ENCODE measurements at regions not wholly inside any gene's neighbourhood (a gene's known extent, or its start where the extent isn't known, plus 50 kb on each side); places are given as distances from the start of the nearest gene placed in this dataset.

DNA sequence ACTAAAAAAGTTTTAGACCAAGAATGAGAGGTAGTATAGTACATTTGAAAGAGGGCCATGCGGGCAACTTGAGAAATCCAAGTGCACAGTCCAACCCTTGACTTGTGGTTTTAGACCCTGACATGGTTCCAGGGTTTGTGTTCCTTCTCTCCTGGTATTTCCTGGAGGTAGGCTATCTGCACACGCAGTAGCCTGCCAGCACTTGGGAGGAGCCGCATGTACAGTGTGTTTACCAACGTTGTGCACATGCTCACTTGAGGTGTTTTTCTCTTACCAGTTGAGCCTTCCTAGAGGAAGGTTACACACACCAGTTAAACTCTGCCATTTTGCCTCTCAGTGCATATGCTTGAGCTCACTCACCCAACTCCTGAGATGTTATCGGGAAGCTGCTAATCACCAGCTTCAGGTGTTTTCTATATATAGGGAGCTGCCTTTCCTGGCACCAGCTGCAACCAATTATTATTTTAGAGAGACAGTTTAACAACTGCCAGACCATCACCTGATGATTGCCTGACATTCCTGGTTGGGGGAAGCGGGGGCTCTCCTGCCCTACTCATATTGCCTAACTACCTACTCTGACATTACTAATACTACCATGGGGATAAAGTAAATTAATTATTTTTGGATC, 593.4 kb upstream of the TUSC1 start:
- H3K4me3 Mint-ChIP-seq: no peak overlapping the region
- no peaks in the 10 kb centered on the region for H3K9me3 Mint-ChIP-seq
- H3K27me3 Mint-ChIP-seq: no peaks in the 10 kb centered on the region
- H3K27ac Mint-ChIP-seq: no peak overlapping the region
- DNase-seq (ENCODE audit: low spot score in 2 of 2) (no peak), ATAC-seq (ENCODE audit: low read depth) (no peak)
- H3K4me1 Mint-ChIP-seq: no peaks in the 10 kb centered on the region
- no peaks in the 10 kb centered on the region for H3K36me3 Mint-ChIP-seq

DNA sequence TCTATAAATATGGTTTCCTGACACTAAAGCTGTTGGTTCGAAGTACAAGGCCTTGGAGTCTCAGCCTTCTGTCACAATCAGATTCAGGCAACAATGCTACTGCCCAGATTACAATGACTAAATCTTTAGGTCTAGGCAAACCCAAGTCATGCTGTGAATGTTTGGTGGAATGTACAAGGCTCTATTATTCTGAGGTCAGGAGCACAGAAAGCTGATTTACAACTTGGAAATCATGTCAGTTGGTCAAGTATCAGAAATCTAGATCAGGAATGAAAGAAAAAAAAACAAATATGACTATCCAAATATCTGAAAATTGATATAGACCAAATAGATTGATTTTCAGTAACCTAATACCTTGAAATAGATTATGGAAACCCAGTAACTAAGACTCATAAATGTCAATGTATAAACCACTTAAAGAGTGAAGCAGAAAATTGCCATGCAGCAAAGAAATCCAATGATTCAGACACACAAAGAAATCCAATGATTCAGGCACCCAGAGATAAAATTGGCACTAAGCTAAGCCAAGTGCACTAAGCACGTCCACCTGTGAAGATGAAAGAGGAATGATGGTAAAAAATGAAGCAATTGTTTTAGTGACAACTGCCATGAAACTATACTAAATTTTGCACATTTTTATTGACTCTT, 588.0 kb upstream of the TUSC1 start:
- H3K36me3 Mint-ChIP-seq: no peaks in the 10 kb centered on the region

DNA sequence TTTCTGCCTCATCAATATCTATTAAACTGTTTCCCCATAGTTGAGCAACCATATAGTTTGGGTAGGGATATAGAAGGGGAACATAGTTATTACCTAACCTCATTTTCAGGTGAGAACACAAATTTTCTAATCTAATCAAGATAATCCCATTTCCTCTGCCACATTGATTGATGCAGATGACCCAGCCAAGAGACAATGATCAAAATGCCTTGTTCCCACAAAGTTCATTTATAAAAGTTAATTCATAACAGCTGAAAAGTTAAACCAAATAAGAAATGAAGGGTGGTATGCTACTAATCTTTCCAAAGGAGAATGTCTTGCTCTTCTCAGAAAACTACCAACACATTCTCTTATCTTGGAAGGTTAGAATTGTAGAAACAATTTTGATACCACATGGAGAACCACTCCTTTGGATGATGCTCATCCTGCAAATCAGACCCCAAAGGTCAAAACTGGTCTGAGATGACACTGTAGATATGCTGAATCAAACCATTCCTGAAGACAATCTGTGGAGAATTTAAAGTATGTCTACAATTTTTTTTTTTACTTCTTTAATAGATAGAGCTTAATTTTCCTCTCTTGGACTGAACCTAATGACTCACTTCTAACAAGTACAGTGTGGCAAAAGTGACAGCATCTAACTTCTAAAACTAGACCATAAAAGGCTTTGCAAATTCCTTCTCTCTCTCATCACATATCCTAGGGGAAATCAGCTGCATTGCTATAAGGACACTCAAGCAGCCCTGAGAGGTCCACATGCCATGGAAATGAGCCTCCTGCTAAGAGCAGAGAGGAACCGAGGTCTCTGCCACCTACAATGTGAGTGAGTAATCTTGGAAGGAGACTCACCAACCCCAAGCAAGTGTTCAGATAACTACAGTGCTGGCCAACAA, 586.7 kb upstream of the TUSC1 start:
- ATAC-seq (ENCODE audit: low read depth) (no peak), DNase-seq (ENCODE audit: low spot score in 2 of 2) (no peak)
- H3K36me3 Mint-ChIP-seq: no peaks in the 10 kb centered on the region
- no peak overlapping the region for H3K27ac Mint-ChIP-seq
- H3K27me3 Mint-ChIP-seq: no peaks in the 10 kb centered on the region
- no peak overlapping the region for H3K4me3 Mint-ChIP-seq
- H3K9me3 Mint-ChIP-seq: peaks cover 2% of the 10 kb centered on the region
- H3K4me1 Mint-ChIP-seq: no peaks in the 10 kb centered on the region

More for the DNA sequence above, 588.0 kb upstream of the TUSC1 start:
- DNase-seq (ENCODE audit: low spot score in 2 of 2) (no peak), ATAC-seq (ENCODE audit: low read depth) (no peak)
- H3K4me3 Mint-ChIP-seq: no peak overlapping the region
- no peaks in the 10 kb centered on the region for H3K27me3 Mint-ChIP-seq
- no peak overlapping the region for H3K27ac Mint-ChIP-seq
- H3K9me3 Mint-ChIP-seq: peaks cover 2% of the 10 kb centered on the region
- H3K4me1 Mint-ChIP-seq: no peaks in the 10 kb centered on the region

DNA sequence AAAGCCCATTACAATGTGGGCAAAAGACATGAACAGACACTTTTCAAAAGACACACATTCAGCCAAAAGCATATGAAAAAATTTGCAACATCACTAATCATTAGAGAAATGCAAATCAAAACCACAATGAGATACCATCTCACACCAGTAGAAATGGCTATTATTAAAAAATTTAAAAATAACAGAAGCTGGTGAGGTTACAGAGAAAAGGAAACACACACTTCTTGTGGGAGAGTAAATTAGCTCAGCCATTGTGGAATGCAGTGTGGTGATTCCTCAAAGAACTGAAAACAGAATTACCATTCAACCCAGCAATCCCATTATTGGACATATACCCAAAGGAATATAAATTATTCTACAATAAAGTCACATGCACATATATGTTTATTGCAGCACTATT, 585.2 kb upstream of the TUSC1 start:
- DNase-seq (ENCODE audit: low spot score in 2 of 2) (no peak), ATAC-seq (ENCODE audit: low read depth) (no peak)
- Mint-ChIP-seq H3K4me1 (no peaks in the 10 kb centered on the region), H3K36me3 (no peaks in the 10 kb centered on the region), H3K4me3 (no peak overlapping the region), H3K9me3 (peaks cover 2% of the 10 kb centered on the region), H3K27me3 (no peaks in the 10 kb centered on the region), H3K27ac (no peak overlapping the region)

DNA sequence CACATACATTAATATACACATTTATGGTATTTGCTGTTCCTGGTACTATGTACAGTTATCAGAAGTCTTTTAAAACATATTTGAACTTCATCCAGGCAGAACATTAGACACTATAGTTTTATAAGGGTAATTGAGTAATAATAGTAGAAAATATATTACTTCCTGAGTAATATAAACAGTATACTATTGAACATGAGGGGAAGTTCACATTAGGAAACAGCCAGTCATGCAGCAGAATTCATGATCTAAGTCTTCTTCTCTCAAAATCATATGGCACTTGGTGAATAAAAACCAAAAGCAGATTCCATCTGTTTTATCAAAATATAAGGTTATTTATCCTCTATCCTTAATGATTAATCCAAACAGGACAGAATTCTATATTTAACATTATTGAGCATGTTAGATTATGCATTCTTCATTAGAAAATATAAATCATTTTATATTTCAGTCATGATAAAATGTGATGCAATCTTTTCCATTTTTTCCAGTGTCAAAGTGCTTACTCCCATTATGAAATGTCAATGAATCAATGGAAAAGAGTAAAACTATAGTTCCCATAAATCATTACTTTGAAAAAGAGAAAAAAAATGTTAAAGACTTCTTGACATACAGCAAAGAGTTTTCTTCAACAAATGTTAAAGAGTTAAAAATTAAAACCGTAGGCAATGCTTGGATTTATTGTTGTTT, 584.3 kb upstream of the TUSC1 start:
- DNase-seq (ENCODE audit: low spot score in 2 of 2) (no peak), ATAC-seq (ENCODE audit: low read depth) (no peak)
- Mint-ChIP-seq H3K4me3 (no peak overlapping the region), H3K27me3 (no peaks in the 10 kb centered on the region), H3K27ac (no peak overlapping the region), H3K9me3 (peaks cover 2% of the 10 kb centered on the region), H3K36me3 (no peaks in the 10 kb centered on the region), H3K4me1 (no peaks in the 10 kb centered on the region)

DNA sequence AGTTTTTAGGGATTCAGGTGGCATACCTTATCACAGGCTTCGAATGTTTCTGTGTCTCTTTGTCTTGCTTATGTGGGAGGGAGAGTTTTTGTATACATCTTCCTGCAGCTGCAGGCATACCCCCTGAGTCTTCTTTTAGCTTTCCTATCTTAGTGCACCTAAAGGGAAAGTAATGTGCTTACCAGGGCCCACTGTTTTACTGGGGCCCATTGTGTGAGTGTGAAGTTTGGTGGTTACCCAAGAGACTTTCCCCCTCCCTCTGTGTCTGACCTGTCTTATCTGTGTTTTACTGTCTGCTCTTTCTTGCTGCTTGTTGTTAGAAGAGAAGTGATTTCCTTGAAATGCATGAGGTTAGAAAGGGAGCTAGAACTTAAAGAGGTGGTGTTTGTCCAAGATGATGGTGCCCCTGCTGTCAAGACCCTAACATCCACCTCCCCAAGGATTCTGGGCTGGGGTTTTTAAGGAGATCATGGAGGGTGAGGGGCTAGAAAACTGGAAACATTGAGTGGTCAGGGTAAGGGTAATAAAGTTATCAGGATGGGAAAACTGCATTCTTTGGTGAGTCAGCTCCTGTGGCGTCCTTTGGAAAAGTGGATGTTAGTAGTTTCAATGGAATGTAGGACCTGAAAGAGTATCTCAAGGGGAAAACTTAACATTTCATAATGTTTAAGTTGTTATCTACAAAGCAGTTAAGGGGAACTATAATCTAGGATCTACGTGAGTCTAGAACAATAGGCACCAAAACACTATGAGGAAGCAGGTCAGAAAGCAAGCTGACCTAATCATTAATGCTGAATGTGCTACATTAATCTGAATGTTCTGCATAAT, 583.5 kb upstream of the TUSC1 start:
- H3K36me3 Mint-ChIP-seq: no peaks in the 10 kb centered on the region
- peaks cover 2% of the 10 kb centered on the region for H3K9me3 Mint-ChIP-seq
- no peak for ATAC-seq (ENCODE audit: low read depth)
- no peak for DNase-seq (ENCODE audit: low spot score in 2 of 2)
- H3K4me3 Mint-ChIP-seq: no peak overlapping the region
- H3K4me1 Mint-ChIP-seq: no peaks in the 10 kb centered on the region
- H3K27ac Mint-ChIP-seq: no peak overlapping the region
- no peaks in the 10 kb centered on the region for H3K27me3 Mint-ChIP-seq

DNA sequence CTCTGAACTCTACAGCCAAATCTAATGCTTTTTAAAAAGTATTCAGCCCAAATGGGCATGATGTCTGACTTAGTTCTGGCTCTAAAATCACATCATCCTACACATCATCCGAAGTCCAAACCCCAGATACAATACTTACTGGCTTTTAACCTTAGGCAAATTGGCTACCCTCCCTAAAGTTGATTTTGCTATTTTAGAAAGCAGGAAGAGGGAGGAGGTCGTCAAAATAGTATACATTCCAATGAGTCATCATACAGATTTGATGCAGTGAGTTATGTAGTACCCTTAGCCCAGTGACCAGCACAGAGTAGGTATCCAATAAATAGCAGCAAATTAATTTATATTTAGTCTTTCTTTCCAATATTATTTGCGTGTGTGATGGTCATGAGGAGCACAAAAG, 582.0 kb upstream of the TUSC1 start:
- no peak overlapping the region for H3K27ac Mint-ChIP-seq
- ATAC-seq (ENCODE audit: low read depth) (no peak), DNase-seq (ENCODE audit: low spot score in 2 of 2) (no peak)
- no peaks in the 10 kb centered on the region for H3K27me3 Mint-ChIP-seq
- peaks cover 2% of the 10 kb centered on the region for H3K9me3 Mint-ChIP-seq
- H3K4me1 Mint-ChIP-seq: no peaks in the 10 kb centered on the region
- H3K36me3 Mint-ChIP-seq: no peaks in the 10 kb centered on the region
- H3K4me3 Mint-ChIP-seq: no peak overlapping the region

DNA sequence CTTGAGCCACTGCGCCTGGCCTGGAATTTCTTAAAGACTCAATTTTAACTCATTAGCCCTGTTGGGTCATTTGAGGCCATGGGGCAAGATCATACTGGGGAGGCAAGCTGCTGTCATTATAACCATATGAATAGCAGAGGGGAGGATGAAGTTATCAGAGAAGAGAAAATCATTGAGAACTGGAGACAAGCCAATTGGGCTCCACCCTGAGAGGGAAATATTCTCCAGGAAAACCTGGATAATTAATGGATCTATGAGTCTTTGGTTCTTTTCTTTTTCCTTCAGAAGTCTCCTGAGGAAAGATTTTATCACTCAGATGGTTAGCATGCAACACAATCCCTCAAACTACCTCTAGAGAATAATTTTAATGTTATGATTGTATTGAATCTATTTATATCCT, 569.6 kb upstream of the TUSC1 start:
- Mint-ChIP-seq H3K36me3 (no peaks in the 10 kb centered on the region), H3K4me1 (no peaks in the 10 kb centered on the region), H3K9me3 (peaks cover 3% of the 10 kb centered on the region), H3K27me3 (no peaks in the 10 kb centered on the region), H3K27ac (no peak overlapping the region), H3K4me3 (no peak overlapping the region)
- DNase-seq (ENCODE audit: low spot score in 2 of 2) (no peak), ATAC-seq (ENCODE audit: low read depth) (no peak)

DNA sequence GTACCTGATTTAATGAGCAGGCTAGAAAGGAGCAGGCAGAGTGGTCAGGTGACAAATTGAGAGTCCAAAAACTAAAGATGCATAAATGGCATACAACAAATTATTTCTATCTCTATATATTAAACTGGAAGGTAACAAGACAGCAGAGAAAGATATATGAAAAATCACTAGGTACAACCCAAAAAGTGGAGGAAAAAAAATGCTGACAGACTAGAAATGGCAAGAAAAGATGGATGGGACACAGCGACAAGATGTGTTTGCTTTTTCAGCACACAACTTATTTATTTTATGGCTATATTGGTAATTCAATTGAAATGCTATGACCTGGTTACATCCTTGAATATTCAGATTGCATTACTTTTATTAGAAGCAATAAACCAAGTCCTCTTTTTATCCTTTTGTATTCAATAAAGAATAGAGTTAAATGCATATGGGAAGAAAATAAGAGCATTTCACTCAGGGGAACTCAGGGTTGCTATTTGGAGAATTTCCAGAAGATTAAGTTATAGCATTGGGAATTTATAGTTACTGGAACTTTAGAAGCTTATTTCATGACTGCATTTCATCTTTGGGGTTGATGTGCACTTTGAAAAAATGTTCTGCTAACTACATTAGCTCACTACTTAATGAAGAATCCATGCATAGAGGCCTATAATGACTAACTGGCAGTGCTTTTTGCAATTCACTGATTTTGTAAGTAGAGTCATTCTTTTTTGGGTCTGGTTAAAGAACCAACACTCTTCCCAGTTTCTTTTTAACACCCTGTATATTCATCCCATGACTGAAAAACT, 566.6 kb upstream of the TUSC1 start:
- Mint-ChIP-seq H3K27me3 (no peaks in the 10 kb centered on the region), H3K9me3 (peaks cover 3% of the 10 kb centered on the region), H3K36me3 (no peaks in the 10 kb centered on the region), H3K27ac (no peak overlapping the region), H3K4me1 (no peaks in the 10 kb centered on the region), H3K4me3 (no peak overlapping the region)
- DNase-seq (ENCODE audit: low spot score in 2 of 2): no peak
- ATAC-seq (ENCODE audit: low read depth): no peak

DNA sequence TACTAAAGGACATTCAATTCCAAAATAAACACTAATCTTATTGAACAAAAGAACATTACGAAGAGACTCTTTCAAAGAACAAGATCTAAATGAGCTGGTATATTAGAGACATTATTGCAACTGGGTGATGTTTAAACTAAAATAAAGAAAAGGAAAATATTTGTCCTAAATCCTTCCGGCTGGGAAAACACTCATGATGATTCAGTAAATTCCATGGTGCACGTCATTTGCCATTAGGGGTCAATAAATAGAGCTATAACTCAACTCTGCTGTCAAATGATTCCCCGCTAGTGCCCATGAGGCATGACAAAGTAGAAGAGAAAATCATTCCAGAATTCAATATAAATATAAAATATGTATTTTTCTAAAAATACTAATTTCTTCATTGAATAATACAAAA, 565.5 kb upstream of the TUSC1 start:
- no peaks in the 10 kb centered on the region for H3K4me1 Mint-ChIP-seq
- no peaks in the 10 kb centered on the region for H3K27me3 Mint-ChIP-seq
- no peaks in the 10 kb centered on the region for H3K36me3 Mint-ChIP-seq
- DNase-seq (ENCODE audit: low spot score in 2 of 2) (no peak), ATAC-seq (ENCODE audit: low read depth) (no peak)
- no peak overlapping the region for H3K4me3 Mint-ChIP-seq
- no peak overlapping the region for H3K27ac Mint-ChIP-seq
- peaks cover 1% of the 10 kb centered on the region for H3K9me3 Mint-ChIP-seq

- no peak for DNase-seq (ENCODE audit: low spot score in 2 of 2)
- H3K4me1 Mint-ChIP-seq: no peaks in the 10 kb centered on the region
- peaks cover 1% of the 10 kb centered on the region for H3K9me3 Mint-ChIP-seq
- ATAC-seq (ENCODE audit: low read depth): no peak
- H3K4me3 Mint-ChIP-seq: no peak overlapping the region
- no peaks in the 10 kb centered on the region for H3K27me3 Mint-ChIP-seq
- H3K27ac Mint-ChIP-seq: no peak overlapping the region
- H3K36me3 Mint-ChIP-seq: no peaks in the 10 kb centered on the region
These were observed 564.9 kb upstream of the TUSC1 start for GRCh38 chr9:26243029-26243697.

DNA sequence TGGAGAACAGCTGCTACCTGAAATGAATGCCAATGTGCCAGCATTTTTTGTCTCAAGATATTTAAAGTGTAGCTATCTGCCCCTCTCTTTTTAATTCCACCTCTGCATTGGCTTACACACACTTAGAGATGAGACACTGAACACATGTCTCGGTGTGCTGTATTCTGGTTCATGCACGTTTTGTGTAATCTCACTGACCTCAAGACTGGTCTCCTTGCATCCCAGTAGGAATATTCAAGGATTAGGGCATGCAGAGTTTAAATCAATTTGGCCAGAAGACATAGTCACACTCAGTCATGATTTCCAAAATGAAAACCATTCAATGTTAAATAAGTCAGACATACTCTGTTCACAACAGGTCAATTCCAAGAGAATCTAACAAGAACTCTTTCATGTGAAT, 561.8 kb upstream of the TUSC1 start:
- peaks cover 1% of the 10 kb centered on the region for H3K9me3 Mint-ChIP-seq
- no peaks in the 10 kb centered on the region for H3K36me3 Mint-ChIP-seq
- H3K4me1 Mint-ChIP-seq: no peaks in the 10 kb centered on the region
- H3K4me3 Mint-ChIP-seq: no peak overlapping the region
- no peak overlapping the region for H3K27ac Mint-ChIP-seq
- ATAC-seq (ENCODE audit: low read depth): no peak
- no peak for DNase-seq (ENCODE audit: low spot score in 2 of 2)
- no peaks in the 10 kb centered on the region for H3K27me3 Mint-ChIP-seq
